ENCODE measurements at regions not wholly inside any gene's neighbourhood (a gene's known extent, or its start where the extent isn't known, plus 50 kb on each side); places are given as distances from the start of the nearest gene placed in this dataset.

- H3K4me3 ChIP-seq (ENCODE audit: low read length): no peak overlapping the region
- no peak overlapping the region for H3K27ac ChIP-seq (ENCODE audit: low read length)
- H3K79me2 ChIP-seq (replicated peaks; ENCODE audit: insufficient read depth, low read length): no peaks in the 10 kb centered on the region
- H3K4me2 ChIP-seq (ENCODE audit: low read length): no peak overlapping the region
- H3K36me3 ChIP-seq (ENCODE audit: insufficient read depth, low read length): no peaks in the 10 kb centered on the region
- no peaks in the 10 kb centered on the region for H3K9me3 ChIP-seq (ENCODE audit: low read length)
- no peaks in the 10 kb centered on the region for H4K20me1 ChIP-seq (ENCODE audit: insufficient read depth)
- no peak overlapping the region for H3K9ac ChIP-seq (ENCODE audit: low read length)
- no peaks in the 10 kb centered on the region for H3K27me3 ChIP-seq (ENCODE audit: insufficient read depth, low read depth, low read length)
- no peaks in the 10 kb centered on the region for H3F3A ChIP-seq (ENCODE audit: insufficient read depth, low read length, poor library complexity, severe bottlenecking)
- TF ChIP-seq MXI1 (conservative IDR thresholded peaks at IDR 0.05; ENCODE audit: poor library complexity, severe bottlenecking): no peak
- TF ChIP-seq RAD21 (conservative IDR thresholded peaks at IDR 0.05): no peak
- no peak for TF ChIP-seq EZH2 (IDR thresholded peaks at IDR 0.05; ENCODE audit: borderline replicate concordance, insufficient read depth, low read length, poor library complexity, severe bottlenecking)
- no peak for TF ChIP-seq EP300 (conservative IDR thresholded peaks at IDR 0.05; ENCODE audit: poor library complexity, severe bottlenecking)
- no peak for TF ChIP-seq POLR2AphosphoS5 (IDR thresholded peaks at IDR 0.05)
- TF ChIP-seq SMC3 (conservative IDR thresholded peaks at IDR 0.05; ENCODE audit: poor library complexity): no peak
- no peak for TF ChIP-seq TAF1 (IDR thresholded peaks at IDR 0.05; ENCODE audit: low read depth)
- TF ChIP-seq REST (IDR thresholded peaks at IDR 0.05; ENCODE audit: borderline replicate concordance): no peak
- no peak overlapping the region for H2AFZ ChIP-seq (ENCODE audit: low read depth, low read length)
- no peaks in the 10 kb centered on the region for H3K9me2 ChIP-seq (ENCODE audit: insufficient read depth, low read length)
Observed at GRCh38 chr5:117633093-117633492, 1058.5 kb upstream of the SEMA6A start.

GRCh38 chr5:117624201-117624600 is 1049.6 kb upstream of the SEMA6A start:
- H3K36me3 ChIP-seq (ENCODE audit: insufficient read depth, low read length): no peaks in the 10 kb centered on the region
- no peak overlapping the region for H3K4me3 ChIP-seq (ENCODE audit: low read length)
- H4K20me1 ChIP-seq (ENCODE audit: insufficient read depth): no peaks in the 10 kb centered on the region
- H2AFZ ChIP-seq (ENCODE audit: low read depth, low read length): no peak overlapping the region
- H3K27ac ChIP-seq (ENCODE audit: low read length): no peak overlapping the region
- no peaks in the 10 kb centered on the region for H3K27me3 ChIP-seq (ENCODE audit: insufficient read depth, low read depth, low read length)
- no peaks in the 10 kb centered on the region for H3K79me2 ChIP-seq (replicated peaks; ENCODE audit: insufficient read depth, low read length)
- no peak overlapping the region for H3K4me2 ChIP-seq (ENCODE audit: low read length)
- H3K9ac ChIP-seq (ENCODE audit: low read length): no peak overlapping the region
- no peaks in the 10 kb centered on the region for H3F3A ChIP-seq (ENCODE audit: insufficient read depth, low read length, poor library complexity, severe bottlenecking)
- no peaks in the 10 kb centered on the region for H3K9me2 ChIP-seq (ENCODE audit: insufficient read depth, low read length)
- no peaks in the 10 kb centered on the region for H3K9me3 ChIP-seq (ENCODE audit: low read length)
- no peak for TF ChIP-seq EZH2 (IDR thresholded peaks at IDR 0.05; ENCODE audit: borderline replicate concordance, insufficient read depth, low read length, poor library complexity, severe bottlenecking)
- no peak for TF ChIP-seq RAD21 (conservative IDR thresholded peaks at IDR 0.05)
- TF ChIP-seq CTCF (IDR thresholded peaks at IDR 0.05; ENCODE audit: poor library complexity, severe bottlenecking): no peak
- TF ChIP-seq MXI1 (conservative IDR thresholded peaks at IDR 0.05; ENCODE audit: poor library complexity, severe bottlenecking): no peak
- no peak for TF ChIP-seq POLR2AphosphoS5 (IDR thresholded peaks at IDR 0.05)
- TF ChIP-seq TAF1 (IDR thresholded peaks at IDR 0.05; ENCODE audit: low read depth): no peak
- TF ChIP-seq SMC3 (conservative IDR thresholded peaks at IDR 0.05; ENCODE audit: poor library complexity): no peak
- no peak for TF ChIP-seq REST (IDR thresholded peaks at IDR 0.05; ENCODE audit: borderline replicate concordance)
